ENCODE measurements at regions not wholly inside any gene's neighbourhood (a gene's known extent, or its start where the extent isn't known, plus 50 kb on each side); places are given as distances from the start of the nearest gene placed in this dataset.

DNA sequence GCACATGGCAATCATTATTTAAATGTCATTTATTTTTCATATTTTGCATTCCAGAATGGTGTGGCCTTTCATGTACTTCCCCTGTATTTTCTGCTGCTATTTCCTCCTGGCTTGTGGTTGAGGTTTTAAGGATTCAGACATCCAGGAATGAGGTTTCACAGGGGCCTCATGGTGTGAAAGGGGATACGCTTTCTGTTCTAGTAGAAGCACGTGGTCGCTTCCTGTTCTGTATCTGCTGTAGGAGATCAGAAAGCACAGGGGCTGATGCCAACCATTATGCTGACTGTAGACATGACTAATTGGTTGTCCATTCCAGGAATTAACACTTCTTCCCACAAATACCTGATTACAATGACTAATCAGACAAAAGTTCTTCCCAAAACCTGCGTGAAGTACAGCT is 405.9 kb downstream of the SHISA9 start:
- in situ Hi-C loops (cut with HindIII; ENCODE audit: low sequenced_read_pairs), result no loop called here
- H3K4me3 ChIP-seq (ENCODE audit: low read depth, low read length), result no peak overlapping the region
- TF ChIP-seq, protein P1, sequence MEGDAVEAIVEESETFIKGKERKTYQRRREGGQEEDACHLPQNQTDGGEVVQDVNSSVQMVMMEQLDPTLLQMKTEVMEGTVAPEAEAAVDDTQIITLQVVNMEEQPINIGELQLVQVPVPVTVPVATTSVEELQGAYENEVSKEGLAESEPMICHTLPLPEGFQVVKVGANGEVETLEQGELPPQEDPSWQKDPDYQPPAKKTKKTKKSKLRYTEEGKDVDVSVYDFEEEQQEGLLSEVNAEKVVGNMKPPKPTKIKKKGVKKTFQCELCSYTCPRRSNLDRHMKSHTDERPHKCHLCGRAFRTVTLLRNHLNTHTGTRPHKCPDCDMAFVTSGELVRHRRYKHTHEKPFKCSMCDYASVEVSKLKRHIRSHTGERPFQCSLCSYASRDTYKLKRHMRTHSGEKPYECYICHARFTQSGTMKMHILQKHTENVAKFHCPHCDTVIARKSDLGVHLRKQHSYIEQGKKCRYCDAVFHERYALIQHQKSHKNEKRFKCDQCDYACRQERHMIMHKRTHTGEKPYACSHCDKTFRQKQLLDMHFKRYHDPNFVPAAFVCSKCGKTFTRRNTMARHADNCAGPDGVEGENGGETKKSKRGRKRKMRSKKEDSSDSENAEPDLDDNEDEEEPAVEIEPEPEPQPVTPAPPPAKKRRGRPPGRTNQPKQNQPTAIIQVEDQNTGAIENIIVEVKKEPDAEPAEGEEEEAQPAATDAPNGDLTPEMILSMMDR (IDR thresholded peaks at IDR 0.05; ENCODE audit: low read depth, low read length, missing control alignments), result no peak
- peak; percentile 99 for DNase-seq (ENCODE audit: low read depth)

DNA sequence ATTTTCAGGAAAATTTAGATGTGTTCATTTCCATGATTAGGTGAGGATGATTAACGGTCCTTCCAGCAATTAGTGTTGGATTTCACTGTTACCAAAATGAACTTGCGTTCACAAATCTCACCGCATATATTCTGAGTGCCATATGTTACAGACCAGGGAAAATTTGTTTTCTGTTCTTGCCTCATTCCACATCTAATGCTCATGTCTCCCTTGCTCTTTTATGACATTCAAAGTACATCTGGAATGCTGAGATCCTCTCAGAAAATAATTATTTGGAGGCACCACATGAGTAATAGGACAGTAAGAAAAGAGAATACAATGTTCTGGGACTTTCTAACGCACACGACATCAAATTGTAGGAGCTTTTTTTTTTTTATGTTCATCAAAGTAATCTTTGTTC is 406.5 kb downstream of the SHISA9 start:
- no peak overlapping the region for H3K4me3 ChIP-seq (ENCODE audit: low read depth, low read length)
- TF ChIP-seq, protein P1 (IDR thresholded peaks at IDR 0.05; ENCODE audit: low read depth, low read length, missing control alignments), result no peak
- DNase-seq (ENCODE audit: low read depth), result peak; percentile 38
- in situ Hi-C loops (cut with HindIII; ENCODE audit: low sequenced_read_pairs), result no loop called here

DNA sequence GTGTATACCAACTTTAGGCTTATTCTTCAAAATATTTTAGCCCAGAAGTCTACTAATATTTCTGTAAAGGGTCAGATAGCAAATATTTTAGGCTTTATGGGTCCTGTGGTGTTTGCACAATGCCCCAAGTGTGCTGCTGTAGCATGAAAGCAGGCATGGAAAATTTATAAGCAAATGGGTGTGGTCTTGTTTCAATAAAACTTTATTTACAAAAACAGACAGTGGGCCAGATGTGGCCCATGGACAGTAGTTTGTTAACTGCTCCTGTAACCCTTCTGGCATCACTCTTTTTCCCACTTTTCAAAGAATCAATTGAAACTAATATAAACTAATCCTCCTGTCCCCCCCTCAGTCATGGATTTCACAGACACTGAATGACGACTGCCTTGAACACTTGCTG is 410.7 kb downstream of the SHISA9 start:
- TF ChIP-seq, protein P1 (IDR thresholded peaks at IDR 0.05; ENCODE audit: low read depth, low read length, missing control alignments), result no peak
- DNase-seq (ENCODE audit: low read depth), result no peak
- in situ Hi-C loops (cut with HindIII; ENCODE audit: low sequenced_read_pairs), result no loop called here
- no peak overlapping the region for H3K4me3 ChIP-seq (ENCODE audit: low read depth, low read length)

DNA sequence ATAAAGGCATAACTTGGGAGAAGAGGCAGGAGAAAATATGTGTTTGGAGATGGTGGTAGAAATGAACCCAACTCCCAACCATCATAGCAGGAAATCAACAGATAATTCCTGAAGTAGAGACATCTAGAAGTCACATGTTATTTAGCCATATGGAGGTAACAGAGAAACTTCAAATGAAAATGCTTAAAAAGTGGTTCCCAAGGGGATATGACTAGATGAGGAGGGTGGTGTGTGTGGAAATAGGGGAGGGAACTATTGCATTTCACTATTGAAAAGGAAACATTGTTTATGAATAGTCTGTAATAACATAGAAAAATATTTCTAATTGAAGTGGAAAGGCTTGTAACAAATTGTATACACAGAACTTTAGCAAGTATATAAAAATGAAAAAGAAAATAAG is 412.0 kb downstream of the SHISA9 start:
- DNase-seq (ENCODE audit: low read depth), result no peak
- in situ Hi-C loops (cut with HindIII; ENCODE audit: low sequenced_read_pairs), result no loop called here

DNA sequence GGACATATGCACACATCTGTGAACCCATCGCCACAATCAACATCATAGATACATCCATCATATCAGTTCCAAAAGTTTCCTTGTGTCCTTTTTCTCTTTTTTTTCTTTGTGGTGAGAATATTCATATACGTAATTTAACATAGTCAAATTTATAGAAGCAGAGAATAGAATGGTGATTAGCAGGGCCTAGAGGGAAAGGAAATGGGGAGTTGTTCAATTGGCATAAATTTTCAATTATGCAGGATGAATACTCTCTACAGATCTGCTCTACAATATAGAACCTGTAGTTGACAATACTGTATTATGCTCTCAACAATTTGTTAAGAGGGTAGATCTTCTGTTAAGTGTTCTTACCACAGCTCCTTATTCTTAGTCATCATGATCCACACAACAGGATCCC is 413.2 kb downstream of the SHISA9 start:
- TF ChIP-seq, protein P1 (IDR thresholded peaks at IDR 0.05; ENCODE audit: low read depth, low read length, missing control alignments), result no peak
- in situ Hi-C loops (cut with HindIII; ENCODE audit: low sequenced_read_pairs), result no loop called here
- no peak for DNase-seq (ENCODE audit: low read depth)
- H3K4me3 ChIP-seq (ENCODE audit: low read depth, low read length), result no peak overlapping the region

More for the DNA sequence above, 412.0 kb downstream of the SHISA9 start:
- TF ChIP-seq, protein P1 (IDR thresholded peaks at IDR 0.05; ENCODE audit: low read depth, low read length, missing control alignments), result no peak
- no peak overlapping the region for H3K4me3 ChIP-seq (ENCODE audit: low read depth, low read length)

DNA sequence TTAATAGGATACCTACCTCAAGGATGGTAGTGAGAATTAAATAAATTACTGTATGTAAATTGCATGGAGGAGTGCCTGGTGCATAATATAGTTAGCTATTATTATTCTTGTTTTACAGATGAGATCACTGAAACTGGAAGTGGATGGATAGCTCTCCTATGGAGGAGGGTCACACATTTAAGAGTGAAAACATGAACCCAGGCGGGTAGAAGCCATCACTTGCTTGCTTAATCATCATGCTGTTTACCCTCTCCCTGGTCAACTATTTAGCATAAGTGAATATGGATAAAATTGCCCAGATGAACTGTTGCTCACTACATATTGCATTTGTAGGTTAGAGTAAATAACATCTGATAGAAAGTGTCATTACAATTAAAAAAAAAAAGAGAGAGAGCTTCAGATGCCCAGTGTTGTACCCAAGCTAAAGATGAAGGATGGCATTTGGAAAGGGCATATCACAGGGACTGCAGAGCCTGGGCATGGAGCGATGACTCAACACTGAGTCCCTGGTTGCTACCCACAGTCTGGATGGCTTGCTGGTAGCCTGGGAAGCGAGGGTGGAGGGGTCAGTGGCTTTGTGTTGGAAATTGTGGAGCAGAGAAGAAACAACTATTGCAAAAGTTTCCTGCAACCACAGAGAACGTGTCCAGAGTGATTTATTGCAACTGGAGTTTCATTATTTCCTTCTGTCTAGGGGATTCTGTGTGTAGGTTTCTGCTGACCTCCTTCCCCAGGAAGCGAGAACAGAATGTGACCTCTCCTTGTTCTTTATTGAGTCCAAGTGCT is 414.4 kb downstream of the SHISA9 start:
- TF ChIP-seq, protein P1 (IDR thresholded peaks at IDR 0.05; ENCODE audit: low read depth, low read length, missing control alignments), result no peak
- peak; percentile 43 for DNase-seq (ENCODE audit: low read depth)
- in situ Hi-C loops (cut with HindIII; ENCODE audit: low sequenced_read_pairs), result no loop called here
- H3K4me3 ChIP-seq (ENCODE audit: low read depth, low read length), result no peak overlapping the region
